HCT116 (cell line): ENCODE measurements at regions not wholly inside any gene's neighbourhood (a gene's known extent, or its start where the extent isn't known, plus 50 kb on each side); places are given as distances from the start of the nearest gene placed in this dataset.

Experiments
- ATAC-seq: fragments of 200-7000 bp; cut with Tn5 transposase; 2 replicates; pipeline ENCODE4 v1.9.1; 2020; ENCODE audit warnings: mild to moderate bottlenecking, moderate library complexity
- BruUV-seq: library from RNA; stranded (reverse); fragments of 400-500 nt; replicated peaks from 2 replicates; lab custom pipeline; 2021; lab: Mats Ljungman, UMichigan
- CTCF ChIA-PET: fragments of 300-600 bp; sonication (Branson Sonifier 250); formaldehyde crosslinking; loops from one replicate; lab custom pipeline; 2021; ENCODE audit warnings: antibody characterized with exemption; lab: Charles Lee
- POLR2A ChIA-PET: fragments of 300-600, 350-600 bp; sonication (Branson Sonifier 250); formaldehyde crosslinking; loops from one replicate; lab custom pipeline; 2021; ENCODE audit warnings: antibody characterized with exemption; lab: Charles Lee
- RAD21 ChIA-PET, 2 experiments: fragments of 300-600 bp; sonication (Branson Sonifier 250); formaldehyde crosslinking; loops; one replicate each; lab custom pipeline; 2023; ENCODE audit warnings: low total read pairs in 2 of 2; ENCODE audit not compliant: uncharacterized antibody in 2 of 2, unreplicated experiment in 2 of 2, low non-redundant PET in 1 of 2; lab: Charles Lee
- DNase-seq: peaks from one replicate; pipeline ENCODE4 v3.0.0-alpha.2; 2010; ENCODE audit warnings: low read depth, low spot score
- H2AFZ ChIP-seq: fragments of 200-600 bp; shearing (Covaris generic), sonication (generic); 2 replicates; pipeline ENCODE4 v1.6.1; 2017; ENCODE audit warnings: low read depth, mixed run types, mixed read lengths, antibody characterized with exemption, low read length; ENCODE audit not compliant: poor library complexity, severe bottlenecking
- H3K27ac ChIP-seq: 2 replicates; pipeline ENCODE4 v1.5.1; 2012; ENCODE audit warnings: low read depth, low read length
- H3K27me3 ChIP-seq: fragments of 200-600 bp; sonication (generic); 2 replicates; pipeline ENCODE4 v1.6.1; 2016; ENCODE audit warnings: mixed run types, low read length, mixed read lengths; ENCODE audit not compliant: insufficient read depth
- H3K36me3 ChIP-seq, 2 experiments: fragments of 200-500 bp in 1 of 2; fragments of 200-600 bp in 1 of 2; sonication (Bioruptor generic) in 1 of 2; sonication (generic) in 1 of 2; 2 replicates each; pipeline versions ENCODE4 v1.5.1 to v1.6.1; 2014 to 2016; ENCODE audit warnings: low read length in 2 of 2, inconsistent platforms in 1 of 2, mixed read lengths in 1 of 2, mixed run types in 1 of 2; ENCODE audit not compliant: insufficient read depth in 2 of 2, control insufficient read depth in 1 of 2
- H3K4me1 ChIP-seq, 2 experiments: fragments of 200-600 bp in 1 of 2; sonication (generic) in 1 of 2; 2 replicates each; pipeline versions ENCODE4 v1.5.1 to v1.6.1; 2012 to 2017; ENCODE audit warnings: low read length in 2 of 2, inconsistent platforms in 1 of 2, mild to moderate bottlenecking in 1 of 2, mixed read lengths in 1 of 2, mixed run types in 1 of 2, moderate library complexity in 1 of 2; ENCODE audit not compliant: insufficient read depth in 2 of 2, control insufficient read depth in 1 of 2
- H3K4me2 ChIP-seq: fragments of 200-600 bp; sonication (generic); 2 replicates; pipeline ENCODE4 v1.6.1; 2017; ENCODE audit warnings: mixed run types, low read length, mixed read lengths
- H3K4me3 ChIP-seq, 2 experiments: fragments of 200-600 bp in 1 of 2; sonication (generic) in 1 of 2; replicated peaks in 1 of 2; 2 replicates each; pipeline ENCODE4 v1.5.1; 2011 to 2016; ENCODE audit warnings: low read length in 2 of 2, control low read depth in 1 of 2, low read depth in 1 of 2, mild to moderate bottlenecking in 1 of 2, mixed read lengths in 1 of 2, mixed run types in 1 of 2
- H3K79me2 ChIP-seq: fragments of 200-600 bp; sonication (generic); 2 replicates; pipeline ENCODE4 v1.6.1; 2017; ENCODE audit warnings: mild to moderate bottlenecking, mixed run types, low read length, moderate library complexity, mixed read lengths; ENCODE audit not compliant: insufficient read depth
- H3K9ac ChIP-seq: fragments of 200-600 bp; sonication (generic); 2 replicates; pipeline ENCODE4 v1.6.1; 2016; ENCODE audit warnings: low read length, mixed read lengths
- H3K9me2 ChIP-seq: fragments of 200-600 bp; sonication (generic), shearing (Covaris generic); 2 replicates; pipeline ENCODE4 v1.6.1; 2017; ENCODE audit warnings: mixed run types, mild to moderate bottlenecking, moderate library complexity; ENCODE audit not compliant: insufficient read depth
- H3K9me3 ChIP-seq, 2 experiments: fragments of 200-500 bp in 1 of 2; fragments of 200-600 bp in 1 of 2; sonication (Bioruptor generic) in 1 of 2; sonication (generic) in 1 of 2; 2 replicates each; pipeline ENCODE4 v1.6.1; 2014 to 2017; ENCODE audit warnings: low read length in 2 of 2, mixed read lengths in 2 of 2, inconsistent platforms in 1 of 2, low read depth in 1 of 2, mild to moderate bottlenecking in 1 of 2, mixed run types in 1 of 2, moderate library complexity in 1 of 2; ENCODE audit not compliant: control insufficient read depth in 1 of 2, insufficient read depth in 1 of 2
- H4K20me1 ChIP-seq: fragments of 200-600 bp; sonication (generic), shearing (Covaris generic); 2 replicates; pipeline ENCODE4 v1.6.1; 2017; ENCODE audit warnings: mixed run types, mild to moderate bottlenecking, moderate library complexity; ENCODE audit not compliant: insufficient read depth
- ATF3 ChIP-seq: IDR thresholded peaks from 2 replicates; pipeline ENCODE4 v1.6.1; 2012
- CBX3 ChIP-seq: IDR thresholded peaks from 2 replicates; pipeline ENCODE4 v1.6.1; 2012; ENCODE audit warnings: low read depth
- CEBPB ChIP-seq: IDR thresholded peaks from 2 replicates; pipeline ENCODE4 v1.6.1; 2012; ENCODE audit warnings: low read depth
- CTCF ChIP-seq, 3 experiments: fragments of 200-600 bp in 1 of 3; sonication (generic) in 1 of 3; IDR thresholded peaks in 2 of 3; conservative IDR thresholded peaks in 1 of 3; 2 replicates each; pipeline ENCODE4 v1.5.1; 2012 to 2017; ENCODE audit warnings: low read depth in 2 of 3, low read length in 2 of 3, antibody characterized with exemption in 1 of 3, borderline replicate concordance in 1 of 3, control low read depth in 1 of 3, mild to moderate bottlenecking in 1 of 3, mixed read lengths in 1 of 3, mixed run types in 1 of 3, moderate library complexity in 1 of 3; ENCODE audit not compliant: insufficient read depth in 1 of 3
- ELF1 ChIP-seq: IDR thresholded peaks from 2 replicates; pipeline ENCODE4 v1.6.1; 2012; ENCODE audit warnings: low read depth, borderline replicate concordance
- FOSL1 ChIP-seq: IDR thresholded peaks from 2 replicates; pipeline ENCODE4 v1.6.1; 2012; ENCODE audit warnings: low read depth
- JUND ChIP-seq: IDR thresholded peaks from 2 replicates; pipeline ENCODE4 v1.6.1; 2012
- MAX ChIP-seq: IDR thresholded peaks from 2 replicates; pipeline ENCODE4 v1.6.1; 2012
- POLR2A ChIP-seq: IDR thresholded peaks from 2 replicates; pipeline ENCODE4 v1.7.0; 2011; ENCODE audit warnings: borderline replicate concordance; ENCODE audit not compliant: insufficient read depth, insufficient read length; ENCODE audit errors: extremely low read depth
- POLR2AphosphoS5 ChIP-seq: IDR thresholded peaks from 2 replicates; pipeline ENCODE4 v1.6.1; 2011; ENCODE audit warnings: mild to moderate bottlenecking, low read depth, low read length, moderate library complexity
- RAD21 ChIP-seq: IDR thresholded peaks from 2 replicates; pipeline ENCODE4 v1.6.1; 2012; ENCODE audit warnings: low read depth, mild to moderate bottlenecking
- REST ChIP-seq: IDR thresholded peaks from 2 replicates; pipeline ENCODE4 v1.6.1; 2012; ENCODE audit warnings: low read depth
- SP1 ChIP-seq: IDR thresholded peaks from 2 replicates; pipeline ENCODE4 v1.6.1; 2012; ENCODE audit warnings: low read depth
- SRF ChIP-seq: IDR thresholded peaks from 2 replicates; pipeline ENCODE4 v1.6.1; 2012; ENCODE audit warnings: low read depth
- ZBTB33 ChIP-seq: IDR thresholded peaks from 2 replicates; pipeline ENCODE4 v1.6.1; 2011; ENCODE audit warnings: mild to moderate bottlenecking, low read length, moderate library complexity; ENCODE audit not compliant: insufficient replicate concordance; ENCODE audit errors: extremely low read depth
- ZFX ChIP-seq: fragments of 450-650 bp; IDR thresholded peaks from 2 replicates; pipeline ENCODE4 v1.6.1; 2017
- ZNF274 ChIP-seq: fragments of 200-500 bp; sonication (Bioruptor generic); IDR thresholded peaks from 2 replicates; pipeline ENCODE4 v1.6.1; 2014; ENCODE audit warnings: mild to moderate bottlenecking, low read depth, low read length, inconsistent platforms
- intact Hi-C: fragments of 100-400 bp; cut with micrococcal nuclease; formaldehyde crosslinking; loops from 2 replicates; pipeline ENCODE4 v1.10.0; 2022

- TF ChIP-seq SP1 (no peak), JUND (no peak), REST (no peak)
Observed at GRCh38 chr15:85296615-85297402, 83.6 kb upstream of the AKAP13 start (continued).

- H3K9me3 ChIP-seq: no peaks in the 10 kb centered on the region
- H3K4me3 ChIP-seq: no peak overlapping the region
- H3K36me3 ChIP-seq: no peaks in the 10 kb centered on the region
- ChIA-PET RAD21 (interaction anchor here (0.7 to 1.6 kb wide), 5 partner anchors 19 to 459 kb away, joined by 3 to 14 read pairs (median 3); no protein-coding TSS in a partner anchor), POLR2A (interaction anchor here (1.2 kb wide), 1 partner anchor 18 kb away, joined by 3 read pairs; no protein-coding TSS in a partner anchor), CTCF (interaction anchor here (1.4 to 2.2 kb wide), 6 partner anchors 12 to 543 kb away, joined by 4 to 33 read pairs (median 10); no protein-coding TSS in a partner anchor)
- H3K4me1 ChIP-seq: peaks cover 0 to 7% of the 10 kb centered on the region in 2 experiments; a peak in 1 of 4 replicates
- H2AFZ ChIP-seq: peak overlapping the region; percentile 97
- no peaks in the 10 kb centered on the region for H4K20me1 ChIP-seq
- H3K9me2 ChIP-seq: no peaks in the 10 kb centered on the region
- H3K27ac ChIP-seq: no peak overlapping the region
- no peak overlapping the region for H3K9ac ChIP-seq
- intact Hi-C loops: loop anchor here (2.0 kb wide), 2 partner anchors 207 to 533 kb away; no protein-coding TSS in a partner anchor
- peak overlapping the region; percentile 76; the same call in 1 of the 2 replicates for H3K4me2 ChIP-seq
- H3K27me3 ChIP-seq: no peaks in the 10 kb centered on the region
- no peak for ATAC-seq
- no peaks in the 10 kb centered on the region for H3K79me2 ChIP-seq
- no peak for DNase-seq
- no TSS peak for BruUV-seq
- TF ChIP-seq ZFX (no peak), SRF (no peak), ZBTB33 (no peak), SP1 (no peak), POLR2A (no peak), CEBPB (no peak), JUND (no peak), MAX (no peak), CTCF (IDR thresholded peaks at IDR 0.05 in 2 of 3, conservative IDR thresholded peaks at IDR 0.05 in 1 of 3; ENCODE audit: borderline replicate concordance in 1 of 3, insufficient read depth in 1 of 3, low read depth in 2 of 3, low read length in 2 of 3) (no peak), POLR2AphosphoS5 (no peak), ELF1 (no peak), ATF3 (no peak), CBX3 (no peak), RAD21 (no peak), ZNF274 (no peak), FOSL1 (no peak)
Observed at GRCh38 chr15:85297537-85297936, 82.9 kb upstream of the AKAP13 start.
